AG04450 (cell line): ENCODE measurements at regions not wholly inside any gene's neighbourhood (a gene's known extent, or its start where the extent isn't known, plus 50 kb on each side); places are given as distances from the start of the nearest gene placed in this dataset.

ENCODE experiments used
- CTCF ChIA-PET: fragments of 300-600, 350-600 bp; formaldehyde crosslinking; extraction: SDS; loops from one replicate; lab custom pipeline; 2022; ENCODE audit warnings: antibody characterized with exemption, inconsistent platforms; lab: Charles Lee
- POLR2A ChIA-PET: fragments of 350-600 bp; formaldehyde crosslinking; extraction: SDS; loops from one replicate; lab custom pipeline; 2021; ENCODE audit warnings: antibody characterized with exemption, inconsistent platforms; lab: Yijun Ruan, JAX
- DNase-seq: peaks from one replicate; pipeline ENCODE4 v3.0.0-alpha.2; 2011; ENCODE audit warnings: low read depth, low spot score
- H3K27ac ChIP-seq: one replicate; pipeline ENCODE4 v1.5.1; 2012; ENCODE audit warnings: low read depth, low read length, control low read depth
- H3K27me3 ChIP-seq: one replicate; pipeline ENCODE4 v1.6.0; 2012; ENCODE audit warnings: low read length; ENCODE audit not compliant: control insufficient read depth, insufficient read depth
- H3K4me3 ChIP-seq: 2 replicates; pipeline ENCODE4 v1.5.1; 2011; ENCODE audit warnings: mild to moderate bottlenecking, low read depth, low read length, control low read depth
- H3K9me3 ChIP-seq: 2 replicates; pipeline ENCODE4 v1.5.1; 2012; ENCODE audit warnings: low read length; ENCODE audit not compliant: control insufficient read depth, insufficient read depth
- TF ChIP-seq, protein P1 (sequence below): IDR thresholded peaks from 2 replicates; pipeline ENCODE4 v1.5.1; 2011; ENCODE audit warnings: low read depth, low read length, control low read depth, inconsistent platforms

DNA sequence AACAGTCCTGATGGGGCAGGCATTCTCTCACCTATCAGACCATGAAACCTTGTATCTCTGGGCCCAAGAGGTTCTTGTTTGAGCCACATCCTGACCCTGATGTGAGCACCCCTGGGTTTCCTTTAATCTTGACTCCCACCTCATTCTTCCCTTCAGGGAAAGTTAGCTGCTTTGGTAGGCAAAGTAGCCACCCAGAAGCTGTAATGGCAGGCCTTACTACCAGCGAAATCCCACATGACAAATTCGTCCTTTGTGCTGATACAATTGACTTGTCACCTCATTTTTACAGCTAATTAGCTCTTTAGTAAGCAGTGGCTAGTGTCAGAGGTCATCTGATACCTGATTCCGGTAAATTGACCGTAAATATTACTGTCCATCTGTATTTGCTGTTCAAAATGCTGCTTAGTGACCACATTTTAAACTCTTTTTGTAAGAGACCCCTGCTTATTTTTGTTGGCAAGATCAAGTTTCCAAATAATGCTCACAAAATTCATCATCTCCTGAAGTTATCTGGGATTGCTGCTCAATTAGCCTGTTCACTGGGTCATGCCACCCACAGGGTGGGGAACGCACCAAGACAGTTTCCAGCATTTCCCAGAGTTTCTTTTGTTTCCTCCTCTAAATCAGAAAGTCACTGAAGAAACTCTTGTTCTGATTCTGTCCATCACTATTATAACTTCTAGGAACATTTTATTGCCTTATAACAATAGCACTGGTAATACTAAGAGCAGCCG lies 329.7 kb downstream of the GPAT3 start:
- DNase-seq: no peak
- Histone ChIP-seq H3K27me3 (no peaks in the 10 kb centered on the region), H3K9me3 (no peaks in the 10 kb centered on the region), H3K27ac (no peak overlapping the region), H3K4me3 (no peak overlapping the region)
- TF ChIP-seq, protein P1, sequence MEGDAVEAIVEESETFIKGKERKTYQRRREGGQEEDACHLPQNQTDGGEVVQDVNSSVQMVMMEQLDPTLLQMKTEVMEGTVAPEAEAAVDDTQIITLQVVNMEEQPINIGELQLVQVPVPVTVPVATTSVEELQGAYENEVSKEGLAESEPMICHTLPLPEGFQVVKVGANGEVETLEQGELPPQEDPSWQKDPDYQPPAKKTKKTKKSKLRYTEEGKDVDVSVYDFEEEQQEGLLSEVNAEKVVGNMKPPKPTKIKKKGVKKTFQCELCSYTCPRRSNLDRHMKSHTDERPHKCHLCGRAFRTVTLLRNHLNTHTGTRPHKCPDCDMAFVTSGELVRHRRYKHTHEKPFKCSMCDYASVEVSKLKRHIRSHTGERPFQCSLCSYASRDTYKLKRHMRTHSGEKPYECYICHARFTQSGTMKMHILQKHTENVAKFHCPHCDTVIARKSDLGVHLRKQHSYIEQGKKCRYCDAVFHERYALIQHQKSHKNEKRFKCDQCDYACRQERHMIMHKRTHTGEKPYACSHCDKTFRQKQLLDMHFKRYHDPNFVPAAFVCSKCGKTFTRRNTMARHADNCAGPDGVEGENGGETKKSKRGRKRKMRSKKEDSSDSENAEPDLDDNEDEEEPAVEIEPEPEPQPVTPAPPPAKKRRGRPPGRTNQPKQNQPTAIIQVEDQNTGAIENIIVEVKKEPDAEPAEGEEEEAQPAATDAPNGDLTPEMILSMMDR: no peak
- ChIA-PET POLR2A (no interaction called here), CTCF (no interaction called here)

DNA sequence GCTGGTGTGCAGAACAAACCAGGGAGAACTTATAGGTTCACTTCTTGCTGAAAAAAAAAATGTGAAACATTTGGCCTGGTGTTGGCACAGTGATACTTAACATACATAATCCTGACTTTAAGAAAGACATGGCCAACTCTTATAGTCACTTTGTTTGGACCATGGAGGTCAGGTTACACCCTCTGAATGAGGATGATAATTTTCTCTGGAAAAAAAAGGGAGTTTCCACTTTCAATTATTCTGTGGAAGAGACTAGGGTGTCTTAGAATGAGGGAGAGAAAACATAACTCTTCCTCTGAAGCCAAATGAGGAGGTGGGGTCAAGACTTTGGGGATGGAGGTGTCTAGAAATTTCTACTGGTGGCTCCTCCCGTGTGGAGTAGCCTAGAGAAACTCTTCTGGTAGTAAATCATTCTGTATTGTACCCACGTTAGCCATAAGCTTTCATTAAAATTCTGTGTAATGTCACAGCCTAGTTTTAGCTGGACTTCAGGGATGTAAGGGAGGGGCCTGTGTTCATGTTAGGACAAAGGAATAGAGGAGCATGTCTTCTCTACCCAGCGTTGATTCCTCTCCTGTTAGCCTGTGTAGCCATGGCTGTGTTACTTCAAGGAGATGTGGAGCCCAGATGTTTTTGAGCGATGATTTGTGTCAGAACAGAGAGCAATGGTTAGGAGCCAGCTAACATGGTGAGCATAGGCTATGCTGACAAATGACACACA lies 328.3 kb downstream of the GPAT3 start:
- H3K27ac ChIP-seq: no peak overlapping the region
- H3K4me3 ChIP-seq: no peak overlapping the region
- CTCF ChIA-PET: no interaction called here
- POLR2A ChIA-PET: no interaction called here
- TF ChIP-seq, protein P1: no peak
- H3K9me3 ChIP-seq: no peaks in the 10 kb centered on the region
- no peak for DNase-seq
- no peaks in the 10 kb centered on the region for H3K27me3 ChIP-seq

DNA sequence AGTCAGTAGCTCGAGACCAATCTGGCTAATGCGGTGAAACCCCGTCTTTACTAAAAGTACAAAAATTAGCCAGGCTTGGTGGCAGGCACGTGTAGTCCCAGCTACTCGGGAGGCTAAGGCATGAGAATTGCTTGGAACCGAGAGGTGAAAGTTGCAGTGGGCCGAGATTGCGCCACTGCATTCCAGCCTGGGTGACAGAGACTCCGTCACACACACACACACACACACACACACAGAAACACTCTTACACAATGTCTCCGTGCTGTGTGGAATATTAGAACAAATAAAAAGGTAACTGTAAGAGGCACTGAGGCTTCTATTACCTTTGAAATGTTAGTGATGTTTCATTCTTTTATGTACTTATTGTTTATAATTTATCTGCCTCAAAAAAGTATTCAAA lies 326.6 kb downstream of the GPAT3 start:
- no peak overlapping the region for H3K4me3 ChIP-seq
- ChIA-PET POLR2A (no interaction called here), CTCF (no interaction called here)
- TF ChIP-seq, protein P1: no peak
- no peaks in the 10 kb centered on the region for H3K9me3 ChIP-seq
- no peak for DNase-seq
- no peak overlapping the region for H3K27ac ChIP-seq
- no peaks in the 10 kb centered on the region for H3K27me3 ChIP-seq

DNA sequence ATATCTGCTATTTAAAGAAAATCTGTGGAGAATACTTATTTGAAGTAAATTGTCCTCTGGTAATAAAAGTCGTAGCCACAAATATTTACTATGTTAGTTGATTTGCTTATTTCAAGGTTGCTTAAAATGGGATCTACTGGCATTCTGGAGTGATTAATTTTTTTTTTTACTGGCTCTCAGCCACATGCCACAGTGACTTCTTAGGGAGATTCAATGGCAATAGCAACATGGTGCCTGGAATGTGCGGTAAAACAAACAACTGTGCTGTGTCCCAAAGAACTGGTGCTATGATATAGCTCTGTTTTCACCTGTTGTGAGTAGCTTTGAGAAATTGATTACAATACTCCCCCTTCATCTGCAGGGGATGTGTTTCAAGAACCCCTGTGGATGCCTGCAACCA lies 324.3 kb downstream of the GPAT3 start:
- Histone ChIP-seq H3K27me3 (no peaks in the 10 kb centered on the region), H3K9me3 (no peaks in the 10 kb centered on the region), H3K4me3 (no peak overlapping the region), H3K27ac (no peak overlapping the region)
- ChIA-PET POLR2A (no interaction called here), CTCF (no interaction called here)
- DNase-seq: no peak
- TF ChIP-seq, protein P1: no peak

DNA sequence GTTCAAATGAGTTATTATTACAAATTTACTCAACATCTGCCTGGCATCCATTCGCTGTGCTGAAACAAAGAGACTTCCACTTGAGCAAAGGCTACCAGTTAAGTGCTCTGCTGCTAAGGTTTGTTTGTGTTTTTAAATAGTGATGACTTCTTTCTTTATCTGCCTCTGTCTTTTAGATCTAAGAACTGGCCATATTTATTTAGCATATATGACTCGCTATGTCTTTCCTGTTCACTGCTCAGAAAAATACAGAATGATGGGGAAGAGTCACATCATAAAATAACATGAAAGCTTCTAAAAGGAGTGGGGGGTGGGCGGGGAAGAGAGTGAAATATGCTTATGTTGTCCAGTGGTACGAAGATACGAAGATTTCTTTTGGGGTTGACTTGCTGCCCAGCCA lies 322.2 kb downstream of the GPAT3 start:
- Histone ChIP-seq H3K4me3 (no peak overlapping the region), H3K9me3 (no peaks in the 10 kb centered on the region), H3K27me3 (no peaks in the 10 kb centered on the region), H3K27ac (no peak overlapping the region)
- ChIA-PET CTCF (no interaction called here), POLR2A (no interaction called here)
- no peak for DNase-seq
- TF ChIP-seq, protein P1: no peak
